Activated T-helper 2 cell treated with anti-CD3 and anti-CD28 coated beads, Interferon-gamma antibody, Interleukin-2, Interleukin-4, amounts not matched to agents 10 μg/mL and 5 μg/mL and 100 μg/mL, durations not matched to agents 14 hours and 24 hours and 36 hours (primary cell): ENCODE measurements at regions not wholly inside any gene's neighbourhood (a gene's known extent, or its start where the extent isn't known, plus 50 kb on each side); places are given as distances from the start of the nearest gene placed in this dataset.
"Not testable (repeated sequence)": the region's sequence is repeated elsewhere in the genome, so short reads cannot be mapped to it uniquely, and the experiment has no call there.

Experiments used
- DNase-seq: peaks from one replicate; pipeline ENCODE4 v3.0.0; 2021; ENCODE audit warnings: low spot score
- H3K27ac Mint-ChIP-seq: one replicate; pipeline ENCODE4 v1.8.0; 2021; ENCODE audit warnings: mixed read lengths
- H3K27me3 Mint-ChIP-seq: one replicate; pipeline ENCODE4 v1.8.0; 2021; ENCODE audit warnings: low read depth, mixed read lengths
- H3K36me3 Mint-ChIP-seq: one replicate; pipeline ENCODE4 v1.8.0; 2021; ENCODE audit warnings: low read depth, mixed read lengths
- H3K4me1 Mint-ChIP-seq: one replicate; pipeline ENCODE4 v1.8.0; 2021; ENCODE audit warnings: low read depth, mixed read lengths
- H3K4me3 Mint-ChIP-seq: one replicate; pipeline ENCODE4 v1.8.0; 2021; ENCODE audit warnings: low read depth, mild to moderate bottlenecking, moderate library complexity, mixed read lengths
- H3K9me3 Mint-ChIP-seq: one replicate; pipeline ENCODE4 v1.8.0; 2021; ENCODE audit warnings: mixed read lengths
- intact Hi-C: fragments of 100-400 bp; cut with micrococcal nuclease; formaldehyde crosslinking; loops from one replicate; pipeline ENCODE4 v1.15.1; 2023

DNA sequence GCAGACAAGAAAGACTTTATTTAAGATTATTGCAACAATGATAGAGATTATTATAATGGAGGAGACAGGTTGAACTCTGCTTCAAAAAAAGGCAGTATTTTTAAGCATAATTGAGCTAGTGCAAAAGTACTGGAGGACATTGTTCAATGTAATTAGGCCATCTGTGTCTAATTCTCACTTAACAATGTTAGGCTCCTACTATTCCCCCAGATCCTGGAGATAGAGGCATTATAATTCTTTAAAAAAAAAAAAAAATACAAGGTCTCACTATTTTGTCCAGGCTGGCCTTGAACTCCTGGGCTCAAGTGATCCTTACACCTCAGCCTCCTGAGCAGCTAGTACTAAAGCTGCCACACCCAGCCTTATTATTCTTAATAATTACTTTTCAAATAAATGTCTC, 193.4 kb upstream of the NUDT12 start:
- no peak overlapping the region for H3K27ac Mint-ChIP-seq
- no peaks in the 10 kb centered on the region for H3K9me3 Mint-ChIP-seq

DNA sequence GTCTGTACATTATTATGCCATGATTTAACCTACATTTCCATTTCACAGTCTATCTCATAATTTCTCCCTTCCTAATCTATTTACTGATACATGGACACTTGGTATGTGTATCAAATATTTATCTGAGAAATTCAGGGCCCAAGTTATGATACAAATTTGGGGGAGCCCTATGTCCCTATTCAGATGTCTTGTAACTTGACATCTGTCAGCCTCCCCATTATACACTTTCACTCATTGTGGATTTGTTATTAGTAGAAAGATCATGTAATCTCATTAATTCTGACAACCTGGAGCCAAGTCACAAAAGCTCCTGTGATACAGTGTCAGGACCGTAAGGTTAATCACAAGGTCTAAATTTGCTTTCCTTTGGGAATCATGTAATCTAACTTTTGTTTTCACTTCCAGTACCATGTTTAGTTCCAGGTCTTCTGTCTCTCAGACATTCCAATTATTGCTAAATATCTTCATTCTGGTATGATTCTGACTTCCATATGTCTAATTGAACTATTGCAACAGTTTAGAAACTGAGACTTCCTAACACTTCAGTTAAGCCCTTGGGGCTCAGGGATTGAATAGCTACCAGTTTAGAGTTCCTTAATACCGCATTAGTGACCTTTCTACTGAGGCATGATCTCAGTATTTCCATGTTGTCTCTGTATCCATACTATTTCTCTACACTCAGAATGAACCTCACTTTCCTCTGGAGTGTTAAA, 182.9 kb upstream of the NUDT12 start:
- Mint-ChIP-seq H3K4me1 (no peaks in the 10 kb centered on the region), H3K4me3 (no peak overlapping the region), H3K27me3 (no peaks in the 10 kb centered on the region), H3K9me3 (no peaks in the 10 kb centered on the region), H3K27ac (no peak overlapping the region), H3K36me3 (no peaks in the 10 kb centered on the region)
- no peak for DNase-seq
- intact Hi-C loops, result no loop called here

More for the DNA sequence above, 193.4 kb upstream of the NUDT12 start:
- Mint-ChIP-seq H3K4me3 (no peak overlapping the region), H3K36me3 (no peaks in the 10 kb centered on the region), H3K27me3 (no peaks in the 10 kb centered on the region), H3K4me1 (no peaks in the 10 kb centered on the region)
- no peak for DNase-seq
- intact Hi-C loops, result no loop called here

DNA sequence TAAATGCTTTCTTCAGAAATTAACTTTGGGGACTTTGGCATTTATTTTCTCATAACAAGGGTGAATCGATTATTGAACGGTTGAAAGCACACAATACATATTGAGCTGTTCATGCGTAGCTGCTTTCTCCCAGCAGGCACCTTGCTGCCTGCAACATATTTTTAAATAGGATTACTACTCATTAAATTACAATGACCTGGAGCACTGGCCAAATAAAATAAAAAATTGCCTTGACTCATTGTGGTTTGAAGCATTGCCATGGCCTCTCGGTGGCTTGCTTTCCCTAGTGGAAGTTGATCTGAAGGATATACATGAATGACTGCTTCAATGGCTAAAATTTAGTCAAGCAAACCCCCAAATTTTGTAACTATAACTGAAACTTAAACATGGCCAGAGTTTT, 181.6 kb upstream of the NUDT12 start:
- Mint-ChIP-seq H3K27ac (no peak overlapping the region), H3K36me3 (no peaks in the 10 kb centered on the region), H3K4me3 (no peak overlapping the region), H3K27me3 (no peaks in the 10 kb centered on the region), H3K4me1 (no peaks in the 10 kb centered on the region), H3K9me3 (no peaks in the 10 kb centered on the region)
- intact Hi-C loops, result no loop called here
- DNase-seq, result no peak

DNA sequence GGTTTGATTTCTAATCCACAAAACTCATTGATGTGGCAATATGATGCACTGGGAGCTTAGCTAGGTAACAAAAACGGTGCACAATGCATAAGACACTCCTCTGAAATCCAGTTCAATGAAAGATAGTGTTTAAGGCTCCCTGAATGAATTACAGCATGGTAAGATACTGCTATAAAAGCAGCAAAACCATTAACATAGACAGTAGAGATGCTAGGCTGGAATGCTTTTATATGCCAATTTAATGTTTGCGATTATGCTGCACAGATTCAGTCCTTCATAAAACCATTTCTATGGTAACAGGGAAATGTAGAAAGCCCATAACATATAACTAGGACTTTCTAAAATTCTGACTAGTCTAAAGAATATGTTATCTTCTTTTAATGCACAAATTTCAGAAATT, 180.8 kb upstream of the NUDT12 start:
- DNase-seq, result no peak
- H3K9me3 Mint-ChIP-seq, result no peaks in the 10 kb centered on the region
- H3K27me3 Mint-ChIP-seq, result no peaks in the 10 kb centered on the region
- H3K4me3 Mint-ChIP-seq, result no peak overlapping the region
- no peaks in the 10 kb centered on the region for H3K4me1 Mint-ChIP-seq
- intact Hi-C loops, result no loop called here
- no peaks in the 10 kb centered on the region for H3K36me3 Mint-ChIP-seq
- H3K27ac Mint-ChIP-seq, result no peak overlapping the region

DNA sequence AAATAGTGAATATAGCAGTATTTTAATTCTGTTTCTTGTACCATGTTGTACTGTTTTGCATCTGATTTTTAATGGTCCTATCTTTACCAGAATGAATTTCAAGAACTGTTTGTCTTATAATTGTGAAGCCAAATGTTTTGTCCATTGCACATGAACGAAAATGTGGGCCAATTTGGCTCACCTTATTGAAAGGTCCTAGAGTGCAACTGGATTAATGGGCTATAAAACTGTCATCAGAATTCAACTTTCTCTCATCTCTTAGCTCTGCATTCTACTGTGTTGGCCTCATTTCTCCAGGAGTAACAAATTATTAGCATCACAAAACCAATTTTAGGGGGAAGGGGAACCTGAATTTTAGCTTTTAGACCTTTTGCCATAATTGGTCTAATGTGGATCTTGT, 179.4 kb upstream of the NUDT12 start:
- DNase-seq, result no peak
- Mint-ChIP-seq H3K4me3 (no peak overlapping the region), H3K36me3 (no peaks in the 10 kb centered on the region), H3K4me1 (no peaks in the 10 kb centered on the region), H3K9me3 (no peaks in the 10 kb centered on the region), H3K27ac (no peak overlapping the region), H3K27me3 (no peaks in the 10 kb centered on the region)
- intact Hi-C loops, result no loop called here

DNA sequence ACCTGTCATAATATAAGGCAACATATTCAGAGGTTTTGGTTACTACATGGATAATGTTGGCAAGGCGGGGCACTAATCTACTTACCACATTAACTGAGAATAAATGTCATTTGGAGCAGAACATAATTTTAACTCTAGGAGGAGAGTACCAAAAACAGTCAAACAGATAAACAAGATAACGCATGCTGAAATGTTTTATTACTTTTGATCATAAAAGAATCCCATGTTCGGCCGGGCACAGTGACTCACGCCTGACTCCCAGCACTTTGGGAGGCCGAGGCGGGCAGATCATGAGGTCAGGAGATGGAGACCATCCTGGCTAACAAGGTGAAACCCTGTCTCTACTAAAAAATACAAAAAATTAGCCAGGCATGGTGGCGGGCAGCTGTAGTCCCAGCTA, 173.8 kb upstream of the NUDT12 start:
- H3K4me3 Mint-ChIP-seq, H3K27me3 Mint-ChIP-seq, H3K9me3 Mint-ChIP-seq, intact Hi-C loops, DNase-seq, H3K36me3 Mint-ChIP-seq, H3K27ac Mint-ChIP-seq, H3K4me1 Mint-ChIP-seq: not testable (repeated sequence)

DNA sequence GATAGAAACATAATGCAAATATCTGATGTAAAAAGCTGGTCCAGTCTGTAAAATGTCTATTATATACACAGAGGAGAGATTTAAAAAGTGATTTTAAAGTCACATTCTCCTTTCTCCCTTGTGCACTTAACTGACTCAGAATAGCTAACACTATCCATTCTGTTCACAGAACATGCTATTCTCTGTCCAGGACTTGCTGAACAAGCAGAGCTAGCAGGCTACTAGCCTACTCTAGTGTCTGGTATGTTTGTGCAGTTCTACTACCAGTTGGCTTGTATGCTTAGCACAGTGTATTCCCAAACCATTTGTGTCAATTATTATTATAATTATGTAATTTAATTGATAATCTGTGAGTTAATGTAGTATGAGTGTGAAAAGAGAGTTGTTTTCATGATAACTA, 161.7 kb upstream of the NUDT12 start:
- Mint-ChIP-seq H3K4me3 (no peak overlapping the region), H3K36me3 (no peaks in the 10 kb centered on the region), H3K27ac (no peak overlapping the region), H3K27me3 (no peaks in the 10 kb centered on the region), H3K9me3 (peaks cover 21% of the 10 kb centered on the region), H3K4me1 (no peaks in the 10 kb centered on the region)
- no peak for DNase-seq
- intact Hi-C loops, result no loop called here

DNA sequence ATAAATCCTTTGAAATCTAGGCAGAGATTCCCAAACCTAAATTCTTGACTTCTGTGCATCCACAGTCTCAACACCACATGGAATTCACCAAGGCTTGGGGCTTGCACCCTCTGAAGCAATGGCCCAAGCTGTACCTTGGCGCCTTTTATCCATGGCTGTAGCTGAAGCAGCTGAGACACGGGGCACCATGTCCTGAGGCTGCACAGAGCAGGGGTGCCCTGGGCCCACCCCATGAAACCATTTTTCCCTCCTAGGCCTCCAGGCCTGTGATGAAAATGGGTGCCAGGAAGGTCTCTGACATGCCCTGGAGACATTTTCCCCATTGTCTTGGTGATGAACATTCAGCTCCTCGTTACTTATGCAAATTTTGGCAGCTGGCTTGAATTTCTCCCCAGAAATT, 158.6 kb upstream of the NUDT12 start:
- Mint-ChIP-seq H3K36me3 (no peaks in the 10 kb centered on the region), H3K4me3 (no peak overlapping the region), H3K9me3 (peaks cover 21% of the 10 kb centered on the region), H3K27me3 (no peaks in the 10 kb centered on the region), H3K4me1 (no peaks in the 10 kb centered on the region), H3K27ac (no peak overlapping the region)
- DNase-seq, result no peak
- intact Hi-C loops, result no loop called here

DNA sequence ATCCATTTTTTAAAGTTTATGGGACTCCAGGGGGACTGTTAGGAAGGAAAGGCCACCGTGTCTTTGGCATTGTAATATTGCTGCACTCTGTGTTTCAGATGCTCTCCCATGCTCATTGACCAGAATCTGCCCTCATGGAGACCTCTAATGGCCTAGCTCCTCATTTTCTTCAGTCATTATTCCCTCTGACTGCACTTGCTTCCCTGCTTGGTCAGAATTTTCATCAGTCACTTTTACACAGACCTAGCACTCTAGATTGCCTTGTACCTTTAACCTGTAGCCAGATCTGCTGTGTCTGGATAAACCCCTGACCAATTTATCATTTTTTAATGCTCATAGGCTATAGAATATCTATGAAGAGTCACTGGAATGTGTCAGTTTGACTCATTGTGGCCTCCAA, 155.5 kb upstream of the NUDT12 start:
- H3K27me3 Mint-ChIP-seq, result no peaks in the 10 kb centered on the region
- intact Hi-C loops, result no loop called here
- DNase-seq, result no peak

DNA sequence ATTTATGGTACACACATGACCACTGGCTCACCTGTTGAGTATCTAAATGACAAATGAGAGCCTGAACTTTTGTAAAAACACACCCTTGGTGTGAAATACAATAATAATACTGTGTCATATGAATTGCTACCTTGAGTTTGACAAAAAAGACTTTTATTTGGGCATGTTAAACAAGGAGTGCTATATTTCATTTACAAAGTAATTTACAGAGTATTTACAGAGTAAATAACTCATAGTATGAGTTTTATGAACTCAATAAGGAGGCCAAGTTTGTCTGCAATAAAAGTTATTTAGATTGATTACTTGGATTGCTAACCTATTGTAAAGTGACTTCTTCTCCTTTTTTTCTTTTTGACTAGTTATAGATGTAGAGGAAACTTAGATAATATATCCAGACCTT, 146.0 kb upstream of the NUDT12 start:
- Mint-ChIP-seq H3K36me3 (no peaks in the 10 kb centered on the region), H3K27ac (no peak overlapping the region), H3K27me3 (no peaks in the 10 kb centered on the region), H3K4me3 (no peak overlapping the region), H3K9me3 (no peaks in the 10 kb centered on the region), H3K4me1 (no peaks in the 10 kb centered on the region)
- intact Hi-C loops, result no loop called here
- no peak for DNase-seq

More for the DNA sequence above, 155.5 kb upstream of the NUDT12 start:
- no peaks in the 10 kb centered on the region for H3K4me1 Mint-ChIP-seq
- H3K4me3 Mint-ChIP-seq, result no peak overlapping the region
- H3K36me3 Mint-ChIP-seq, result no peaks in the 10 kb centered on the region
- H3K27ac Mint-ChIP-seq, result no peak overlapping the region
- peaks cover 16% of the 10 kb centered on the region for H3K9me3 Mint-ChIP-seq

DNA sequence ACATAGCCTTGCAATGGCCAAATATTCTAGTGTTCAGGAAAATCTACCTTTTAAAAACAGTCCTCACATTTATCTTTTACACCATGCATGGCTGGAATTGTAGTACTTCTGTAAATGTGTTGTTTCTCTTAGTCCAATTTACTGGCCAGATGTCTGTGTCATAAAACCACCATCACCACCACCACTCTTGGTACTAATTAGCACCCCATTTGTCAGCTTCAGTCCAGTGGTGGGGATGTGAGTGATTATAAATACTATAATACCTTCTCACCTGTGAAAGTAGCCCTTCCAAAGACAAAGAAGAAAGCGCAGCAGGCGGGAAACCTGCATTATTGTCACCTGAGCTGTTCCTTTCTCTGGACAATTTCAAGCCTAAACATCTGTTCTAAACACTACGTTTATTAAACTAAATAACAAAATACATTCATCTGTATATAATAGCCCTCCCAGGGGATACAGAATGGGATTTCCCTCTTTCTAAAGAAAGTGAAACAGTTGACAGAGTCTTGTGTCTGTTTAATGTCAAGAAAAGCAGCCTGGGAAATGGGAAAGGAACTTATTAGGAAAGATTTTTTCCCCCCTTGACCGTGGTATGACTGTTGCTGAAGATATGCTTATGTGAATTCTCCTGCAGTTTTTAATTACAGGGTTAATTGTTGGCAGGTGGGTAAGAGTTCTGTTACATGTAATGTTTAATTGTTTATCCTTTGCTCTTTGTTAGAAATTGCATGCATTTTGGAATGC, 144.5 kb upstream of the NUDT12 start:
- Mint-ChIP-seq H3K27ac (no peak overlapping the region), H3K36me3 (no peaks in the 10 kb centered on the region), H3K4me1 (no peaks in the 10 kb centered on the region), H3K9me3 (no peaks in the 10 kb centered on the region), H3K4me3 (no peak overlapping the region), H3K27me3 (no peaks in the 10 kb centered on the region)
- DNase-seq, result no peak
- intact Hi-C loops, result no loop called here

DNA sequence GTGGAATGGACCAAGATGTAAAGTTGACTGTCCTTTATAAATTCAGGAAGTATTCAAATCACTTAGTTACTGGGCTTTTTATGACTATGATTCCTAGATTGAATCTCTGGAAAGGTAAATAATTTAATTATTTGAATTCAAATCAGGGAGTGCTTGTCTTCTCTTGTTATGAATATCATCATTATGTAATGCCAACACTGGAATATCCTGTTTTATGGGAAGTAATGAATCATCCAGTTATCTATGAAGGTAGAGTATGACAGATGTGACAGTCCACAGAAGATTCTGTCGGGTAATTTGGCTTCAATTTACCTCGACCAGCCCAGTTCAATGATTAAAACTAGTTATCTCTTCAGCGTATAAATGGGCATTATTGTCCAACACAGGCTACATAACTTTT, 141.0 kb upstream of the NUDT12 start:
- H3K27ac Mint-ChIP-seq, result no peak overlapping the region
- DNase-seq, result no peak
- no peaks in the 10 kb centered on the region for H3K27me3 Mint-ChIP-seq
- no peaks in the 10 kb centered on the region for H3K4me1 Mint-ChIP-seq
- no peak overlapping the region for H3K4me3 Mint-ChIP-seq
- H3K36me3 Mint-ChIP-seq, result no peaks in the 10 kb centered on the region
- H3K9me3 Mint-ChIP-seq, result no peaks in the 10 kb centered on the region
- intact Hi-C loops, result no loop called here

DNA sequence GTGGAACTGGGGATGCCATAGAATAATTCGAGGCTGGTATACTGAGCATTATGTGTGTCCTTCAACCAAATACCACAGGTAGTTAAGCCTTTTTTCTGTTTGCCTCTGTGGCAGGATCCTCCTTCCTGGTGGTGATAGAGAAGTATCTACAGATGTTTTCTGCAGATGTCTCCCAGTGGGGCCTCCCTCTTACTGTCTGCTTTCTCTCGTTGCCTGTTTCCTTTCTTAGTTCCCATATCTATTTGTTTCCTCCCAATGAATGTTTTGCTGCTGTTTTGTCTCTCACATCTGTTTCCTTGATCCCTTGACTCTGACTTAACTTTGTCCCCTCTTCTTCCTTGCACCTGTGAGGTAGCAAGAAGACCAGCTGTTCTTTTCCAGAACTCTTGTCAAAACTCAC, 130.9 kb upstream of the NUDT12 start:
- Mint-ChIP-seq H3K4me3 (no peak overlapping the region), H3K9me3 (no peaks in the 10 kb centered on the region), H3K36me3 (no peaks in the 10 kb centered on the region), H3K4me1 (no peaks in the 10 kb centered on the region), H3K27ac (no peak overlapping the region), H3K27me3 (no peaks in the 10 kb centered on the region)
- no peak for DNase-seq
- intact Hi-C loops, result no loop called here
